GM20000 (cell line): ENCODE measurements at regions not wholly inside any gene's neighbourhood (a gene's known extent, or its start where the extent isn't known, plus 50 kb on each side); places are given as distances from the start of the nearest gene placed in this dataset.

Experiments
- DNase-seq: peaks from one replicate; pipeline ENCODE4 v3.0.0; 2012; ENCODE audit warnings: low spot score
- TF ChIP-seq, protein P1 (sequence below): IDR thresholded peaks from 2 replicates; pipeline ENCODE4 v1.5.1; 2012; ENCODE audit warnings: mild to moderate bottlenecking, control low read depth; ENCODE audit errors: extremely low read depth, missing control alignments

DNA sequence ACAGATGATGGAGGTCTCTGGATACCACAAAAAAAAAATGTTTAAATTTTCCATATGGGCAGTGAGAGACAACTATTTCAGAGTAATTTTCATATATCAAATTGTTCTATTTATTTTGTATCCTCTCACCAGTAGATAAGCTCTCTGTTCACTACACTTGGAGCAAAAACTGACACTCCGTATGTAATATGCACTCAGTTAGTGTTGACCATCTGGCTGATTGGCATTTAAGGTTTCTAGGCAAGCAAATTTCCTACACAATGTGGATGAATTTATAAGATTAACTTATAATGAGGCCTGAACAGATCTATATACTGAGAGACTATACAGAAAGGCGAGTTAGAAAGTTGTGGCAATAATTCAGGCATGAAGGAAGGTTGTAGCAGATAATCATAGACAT is 836.5 kb upstream of the SEMA6D start:
- TF ChIP-seq, protein P1, sequence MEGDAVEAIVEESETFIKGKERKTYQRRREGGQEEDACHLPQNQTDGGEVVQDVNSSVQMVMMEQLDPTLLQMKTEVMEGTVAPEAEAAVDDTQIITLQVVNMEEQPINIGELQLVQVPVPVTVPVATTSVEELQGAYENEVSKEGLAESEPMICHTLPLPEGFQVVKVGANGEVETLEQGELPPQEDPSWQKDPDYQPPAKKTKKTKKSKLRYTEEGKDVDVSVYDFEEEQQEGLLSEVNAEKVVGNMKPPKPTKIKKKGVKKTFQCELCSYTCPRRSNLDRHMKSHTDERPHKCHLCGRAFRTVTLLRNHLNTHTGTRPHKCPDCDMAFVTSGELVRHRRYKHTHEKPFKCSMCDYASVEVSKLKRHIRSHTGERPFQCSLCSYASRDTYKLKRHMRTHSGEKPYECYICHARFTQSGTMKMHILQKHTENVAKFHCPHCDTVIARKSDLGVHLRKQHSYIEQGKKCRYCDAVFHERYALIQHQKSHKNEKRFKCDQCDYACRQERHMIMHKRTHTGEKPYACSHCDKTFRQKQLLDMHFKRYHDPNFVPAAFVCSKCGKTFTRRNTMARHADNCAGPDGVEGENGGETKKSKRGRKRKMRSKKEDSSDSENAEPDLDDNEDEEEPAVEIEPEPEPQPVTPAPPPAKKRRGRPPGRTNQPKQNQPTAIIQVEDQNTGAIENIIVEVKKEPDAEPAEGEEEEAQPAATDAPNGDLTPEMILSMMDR = no peak
- no peak for DNase-seq

DNA sequence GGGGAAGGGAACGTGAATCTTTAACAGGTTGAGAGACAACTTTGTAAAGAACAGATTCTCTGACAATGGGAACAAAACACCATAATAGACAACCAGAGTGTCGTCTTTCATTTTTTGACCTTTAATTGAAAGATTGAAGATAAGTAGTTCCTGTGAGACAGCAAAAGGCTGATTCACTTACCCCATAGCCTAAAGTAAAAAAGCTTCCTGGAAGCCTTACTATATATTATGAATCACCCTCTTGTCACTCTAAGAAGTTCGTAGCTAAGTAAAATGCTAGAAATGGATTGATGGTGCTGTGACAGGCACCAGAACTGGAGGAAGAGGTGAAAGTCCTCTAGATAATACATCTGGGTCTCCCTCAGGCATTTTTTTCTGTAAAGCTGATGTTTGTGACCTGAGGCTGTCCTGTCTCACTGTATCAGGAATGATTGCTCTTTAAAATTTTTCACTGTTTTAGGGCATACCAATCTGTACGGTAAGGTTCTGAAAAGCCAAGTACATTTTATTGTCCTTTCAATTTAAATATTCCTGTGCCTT is 824.6 kb upstream of the SEMA6D start:
- DNase-seq = no peak
- TF ChIP-seq, protein P1 = no peak

DNA sequence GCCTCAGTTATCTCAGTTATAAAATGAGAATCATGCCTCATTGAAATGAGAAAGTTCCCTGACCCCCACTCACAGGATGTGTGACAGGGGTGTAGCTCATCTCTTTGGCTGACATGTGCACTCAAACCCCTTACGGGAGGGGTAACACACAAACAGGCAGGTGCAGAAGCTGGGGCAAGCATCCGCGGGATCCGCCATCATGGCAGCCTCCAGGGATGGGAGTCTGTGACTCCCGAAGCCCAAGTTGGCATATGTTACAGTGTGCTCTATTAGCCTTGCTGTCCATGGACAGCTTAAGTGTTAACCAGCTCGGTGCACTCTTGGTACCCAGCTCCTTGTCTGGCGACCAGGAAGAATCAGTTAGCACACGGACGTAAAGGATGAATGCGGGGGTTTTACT is 822.7 kb upstream of the SEMA6D start:
- TF ChIP-seq, protein P1 = no peak
- DNase-seq = no peak

DNA sequence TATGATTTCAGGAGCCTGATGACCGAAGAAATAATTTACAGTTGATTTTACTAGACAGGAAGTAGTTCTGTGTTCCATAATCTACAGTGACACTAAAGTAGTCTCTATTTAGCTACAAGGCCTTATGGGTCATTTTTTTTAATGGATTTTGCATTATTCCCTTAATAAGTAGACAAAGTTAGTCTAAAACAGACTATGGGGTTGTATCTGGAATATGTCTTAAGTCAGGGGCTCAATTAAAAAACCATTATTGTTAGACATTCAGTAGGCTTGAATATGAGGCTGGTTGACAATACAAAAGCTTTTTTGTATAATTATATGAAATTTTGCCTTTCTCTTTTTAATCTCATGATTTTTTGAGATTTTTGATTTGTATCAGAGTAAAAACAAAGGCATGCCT is 820.0 kb upstream of the SEMA6D start:
- TF ChIP-seq, protein P1 = no peak
- no peak for DNase-seq

DNA sequence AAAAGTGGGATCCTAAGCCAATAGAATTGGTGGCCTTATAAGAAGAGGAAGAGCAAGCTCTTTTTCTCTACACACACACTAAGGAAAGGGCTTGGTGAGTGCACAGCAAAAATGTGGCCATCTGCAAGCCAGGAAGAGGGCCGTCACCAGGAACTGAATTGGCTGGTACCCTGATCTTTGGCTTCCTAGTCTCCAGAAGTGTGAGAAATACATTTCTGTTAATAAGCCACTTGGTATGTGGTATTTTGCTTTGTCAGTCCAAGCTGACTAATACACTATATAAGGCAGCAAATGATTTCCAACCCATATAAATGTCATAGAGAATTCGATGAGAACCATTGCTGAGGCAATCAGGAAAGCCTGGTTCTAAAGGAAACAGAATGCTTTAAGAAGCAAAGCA is 816.3 kb upstream of the SEMA6D start:
- DNase-seq = no peak

DNA sequence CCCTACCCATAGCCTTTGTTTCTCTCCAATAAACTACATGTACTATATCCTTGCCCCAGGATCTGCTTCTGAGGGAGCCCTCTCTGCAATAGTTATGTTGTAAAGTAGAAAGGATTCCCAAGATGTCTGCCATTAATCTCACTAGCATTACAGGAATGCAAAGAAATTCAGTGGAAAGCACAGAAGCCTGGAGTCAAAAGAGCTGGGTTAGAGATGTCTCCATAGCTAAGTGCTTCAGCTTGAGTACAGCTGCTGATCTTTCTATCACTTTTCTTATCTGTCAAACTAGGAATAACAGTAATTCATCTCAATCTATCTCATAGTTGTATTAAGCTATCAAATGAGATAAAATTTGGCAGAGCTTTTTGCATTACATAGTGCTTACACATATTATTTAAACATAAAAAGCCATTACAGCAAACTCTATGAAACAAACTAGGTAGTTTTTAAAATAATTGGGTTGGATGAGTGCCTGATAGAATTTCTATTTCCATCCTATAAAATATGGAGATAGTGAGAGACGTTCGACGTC is 799.5 kb upstream of the SEMA6D start:
- TF ChIP-seq, protein P1 = no peak
- no peak for DNase-seq

More for the DNA sequence above, 816.3 kb upstream of the SEMA6D start:
- TF ChIP-seq, protein P1 = no peak

DNA sequence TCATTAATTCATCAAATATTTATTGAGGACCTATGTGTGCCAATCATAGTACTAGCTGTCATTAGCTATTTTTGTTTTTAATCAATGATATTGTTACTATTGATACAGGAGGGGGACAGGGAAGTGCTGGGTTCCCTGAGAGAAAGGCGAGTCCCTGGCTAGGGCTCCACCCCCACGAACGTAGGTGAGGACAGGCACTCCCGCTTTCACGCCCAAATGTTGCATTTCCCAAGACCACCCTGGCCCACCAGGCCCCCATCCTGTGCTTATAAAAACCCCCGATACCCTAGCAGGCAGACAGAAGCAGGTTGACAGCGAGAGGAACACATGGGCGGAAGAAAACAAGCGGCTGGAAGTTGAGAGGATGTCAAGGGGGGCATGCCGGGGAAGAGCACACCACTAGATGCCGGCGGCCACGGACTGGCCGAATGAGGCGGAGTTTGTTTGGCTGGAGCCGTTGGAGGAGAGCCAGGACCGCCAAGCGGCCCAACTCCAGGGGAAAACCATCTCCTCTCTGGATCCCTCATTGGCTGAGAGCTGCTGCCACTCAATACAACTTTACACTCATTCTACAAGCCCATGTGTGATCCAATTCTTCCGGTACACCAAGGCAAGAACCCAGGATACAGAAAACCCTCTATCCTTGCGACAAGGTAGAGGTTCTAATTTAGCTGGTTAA is 798.7 kb upstream of the SEMA6D start:
- DNase-seq = no peak
- TF ChIP-seq, protein P1 = no peak
